NCI-H226 (cell line): ENCODE measurements at regions not wholly inside any gene's neighbourhood (a gene's known extent, or its start where the extent isn't known, plus 50 kb on each side); places are given as distances from the start of the nearest gene placed in this dataset.

ENCODE experiments used
- DNase-seq: peaks from one replicate; pipeline ENCODE4 v3.0.0-alpha.2; 2015

GRCh38 chr5:30117135-30117534 is 1076.4 kb upstream of the CDH6 start:
- DNase-seq, result no peak

GRCh38 chr5:30113542-30113941 is 1079.9 kb upstream of the CDH6 start:
- no peak for DNase-seq

- DNase-seq, result peak; percentile 40
Observed at GRCh38 chr5:30112867-30113266, 1080.6 kb upstream of the CDH6 start.

GRCh38 chr5:30108051-30108450 is 1085.4 kb upstream of the CDH6 start:
- no peak for DNase-seq

GRCh38 chr5:30106596-30106995 is 1086.9 kb upstream of the CDH6 start:
- no peak for DNase-seq

GRCh38 chr5:30104872-30105596 is 1088.5 kb upstream of the CDH6 start:
- DNase-seq, result no peak

GRCh38 chr5:30103452-30104202 is 1089.9 kb upstream of the CDH6 start:
- DNase-seq, result peak; percentile 31

GRCh38 chr5:30103052-30103451 is 1090.4 kb upstream of the CDH6 start:
- DNase-seq, result peak; percentile 72

GRCh38 chr5:30102185-30102584 is 1091.3 kb upstream of the CDH6 start:
- DNase-seq, result no peak

- no peak for DNase-seq
Observed at GRCh38 chr5:30100929-30101328, 1092.6 kb upstream of the CDH6 start.

GRCh38 chr5:30100148-30100713 is 1093.3 kb upstream of the CDH6 start:
- no peak for DNase-seq

- peak; percentile 53 for DNase-seq
Observed at GRCh38 chr5:30099634-30100033, 1093.9 kb upstream of the CDH6 start.

- no peak for DNase-seq
Observed at GRCh38 chr5:30098940-30099339, 1094.5 kb upstream of the CDH6 start.

GRCh38 chr5:30092548-30092947 is 1100.9 kb upstream of the CDH6 start:
- DNase-seq, result no peak

- DNase-seq, result no peak
Observed at GRCh38 chr5:30069441-30070263, 1123.8 kb upstream of the CDH6 start.

GRCh38 chr5:30063503-30063902 is 1130.0 kb upstream of the CDH6 start:
- DNase-seq, result no peak

GRCh38 chr5:30051976-30052375 is 1141.5 kb upstream of the CDH6 start:
- DNase-seq, result no peak

GRCh38 chr5:30050056-30050815 is 1143.2 kb upstream of the CDH6 start:
- no peak for DNase-seq

- DNase-seq, result no peak
Observed at GRCh38 chr5:30042677-30043076, 1150.8 kb upstream of the CDH6 start.

GRCh38 chr5:30041831-30042385 is 1151.6 kb upstream of the CDH6 start:
- DNase-seq, result no peak

- no peak for DNase-seq
Observed at GRCh38 chr5:30041291-30041690, 1152.2 kb upstream of the CDH6 start.

GRCh38 chr5:30040488-30041118 is 1152.9 kb upstream of the CDH6 start:
- peak; percentile 19 for DNase-seq
